ENCODE measurements at regions not wholly inside any gene's neighbourhood (a gene's known extent, or its start where the extent isn't known, plus 50 kb on each side); places are given as distances from the start of the nearest gene placed in this dataset.
"Not testable (repeated sequence)": the region's sequence is repeated elsewhere in the genome, so short reads cannot be mapped to it uniquely, and the experiment has no call there.

- no peak overlapping the region for H3K4me3 Mint-ChIP-seq
- H3K9me3 Mint-ChIP-seq, result no peaks in the 10 kb centered on the region
- no peak overlapping the region for H3K27ac Mint-ChIP-seq
- ATAC-seq (ENCODE audit: low read depth in 2 of 2) (no peak), DNase-seq (no peak)
- H3K36me3 Mint-ChIP-seq, result no peaks in the 10 kb centered on the region
- no peaks in the 10 kb centered on the region for H3K4me1 Mint-ChIP-seq
- H3K27me3 Mint-ChIP-seq, result no peaks in the 10 kb centered on the region
Observed at GRCh38 chr3:86787091-86787490, 203.9 kb downstream of the VGLL3 start.

- Mint-ChIP-seq H3K27me3 (no peaks in the 10 kb centered on the region), H3K36me3 (no peaks in the 10 kb centered on the region), H3K4me3 (no peak overlapping the region), H3K27ac (no peak overlapping the region), H3K4me1 (no peaks in the 10 kb centered on the region), H3K9me3 (no peaks in the 10 kb centered on the region)
- DNase-seq (no peak), ATAC-seq (ENCODE audit: low read depth in 2 of 2) (no peak)
Observed at GRCh38 chr3:86785386-86785785, 205.6 kb downstream of the VGLL3 start.

GRCh38 chr3:86782866-86783265, 208.1 kb downstream of the VGLL3 start:
- ATAC-seq (ENCODE audit: low read depth in 2 of 2) (no peak), DNase-seq (no peak)
- Mint-ChIP-seq H3K9me3 (no peaks in the 10 kb centered on the region), H3K4me1 (no peaks in the 10 kb centered on the region), H3K27ac (no peak overlapping the region), H3K4me3 (no peak overlapping the region), H3K36me3 (no peaks in the 10 kb centered on the region), H3K27me3 (no peaks in the 10 kb centered on the region)

GRCh38 chr3:86782286-86782685, 208.7 kb downstream of the VGLL3 start:
- DNase-seq (no peak), ATAC-seq (ENCODE audit: low read depth in 2 of 2) (no peak)
- no peaks in the 10 kb centered on the region for H3K4me1 Mint-ChIP-seq
- H3K27me3 Mint-ChIP-seq, result no peaks in the 10 kb centered on the region
- no peaks in the 10 kb centered on the region for H3K36me3 Mint-ChIP-seq
- no peak overlapping the region for H3K27ac Mint-ChIP-seq
- H3K4me3 Mint-ChIP-seq, result no peak overlapping the region
- no peaks in the 10 kb centered on the region for H3K9me3 Mint-ChIP-seq

- no peak overlapping the region for H3K27ac Mint-ChIP-seq
- H3K4me3 Mint-ChIP-seq, result no peak overlapping the region
- no peaks in the 10 kb centered on the region for H3K9me3 Mint-ChIP-seq
- H3K27me3 Mint-ChIP-seq, result no peaks in the 10 kb centered on the region
- DNase-seq (no peak), ATAC-seq (ENCODE audit: low read depth in 2 of 2) (no peak)
- no peaks in the 10 kb centered on the region for H3K36me3 Mint-ChIP-seq
- no peaks in the 10 kb centered on the region for H3K4me1 Mint-ChIP-seq
Observed at GRCh38 chr3:86774082-86774691, 216.8 kb downstream of the VGLL3 start.

- DNase-seq, result no peak
- H3K36me3 Mint-ChIP-seq, result no peaks in the 10 kb centered on the region
- ATAC-seq (ENCODE audit: low read depth in 2 of 2), result no peak
- H3K27ac Mint-ChIP-seq, result no peak overlapping the region
- no peaks in the 10 kb centered on the region for H3K4me1 Mint-ChIP-seq
- no peak overlapping the region for H3K4me3 Mint-ChIP-seq
- H3K9me3 Mint-ChIP-seq, result no peaks in the 10 kb centered on the region
- H3K27me3 Mint-ChIP-seq, result no peaks in the 10 kb centered on the region
Observed at GRCh38 chr3:86772699-86773098, 218.2 kb downstream of the VGLL3 start.

GRCh38 chr3:86771741-86772512, 219.0 kb downstream of the VGLL3 start:
- no peaks in the 10 kb centered on the region for H3K9me3 Mint-ChIP-seq
- H3K4me1 Mint-ChIP-seq, result no peaks in the 10 kb centered on the region
- H3K27ac Mint-ChIP-seq, result no peak overlapping the region
- H3K4me3 Mint-ChIP-seq, result no peak overlapping the region
- ATAC-seq (ENCODE audit: low read depth in 2 of 2) (no peak), DNase-seq (no peak)
- no peaks in the 10 kb centered on the region for H3K36me3 Mint-ChIP-seq
- H3K27me3 Mint-ChIP-seq, result no peaks in the 10 kb centered on the region

GRCh38 chr3:86766331-86766730, 224.6 kb downstream of the VGLL3 start:
- Mint-ChIP-seq H3K36me3 (no peaks in the 10 kb centered on the region), H3K27ac (no peak overlapping the region), H3K27me3 (no peaks in the 10 kb centered on the region), H3K4me1 (no peaks in the 10 kb centered on the region), H3K9me3 (peaks cover 0 to 3% (median 0%) of the 10 kb centered on the region in 7 donors), H3K4me3 (no peak overlapping the region)
- ATAC-seq (ENCODE audit: low read depth in 2 of 2), result no peak
- no peak for DNase-seq

- not testable (repeated sequence) for H3K4me1 Mint-ChIP-seq; ATAC-seq (ENCODE audit: low read depth in 2 of 2)
- H3K9me3 Mint-ChIP-seq, result peaks cover 0 to 12% (median 2%) of the 10 kb centered on the region in 7 donors
Observed at GRCh38 chr3:86757322-86758179, 233.4 kb downstream of the VGLL3 start.

GRCh38 chr3:86748015-86748414, 242.9 kb downstream of the VGLL3 start:
- Mint-ChIP-seq H3K36me3 (no peaks in the 10 kb centered on the region), H3K4me1 (no peaks in the 10 kb centered on the region), H3K4me3 (no peak overlapping the region), H3K27me3 (no peaks in the 10 kb centered on the region), H3K9me3 (peaks cover 0 to 9% (median 2%) of the 10 kb centered on the region in 7 donors), H3K27ac (no peak overlapping the region)
- ATAC-seq (ENCODE audit: low read depth in 2 of 2), result no peak
- no peak for DNase-seq

More at GRCh38 chr3:86757322-86758179, 233.4 kb downstream of the VGLL3 start:
- H3K27ac Mint-ChIP-seq, H3K36me3 Mint-ChIP-seq, H3K4me3 Mint-ChIP-seq, DNase-seq, H3K27me3 Mint-ChIP-seq: not testable (repeated sequence)

GRCh38 chr3:86744051-86744450, 246.9 kb downstream of the VGLL3 start:
- peaks cover 0 to 4% (median 0%) of the 10 kb centered on the region in 7 donors for H3K9me3 Mint-ChIP-seq
- DNase-seq, result no peak
- H3K4me3 Mint-ChIP-seq, result no peak overlapping the region
- H3K36me3 Mint-ChIP-seq, result no peaks in the 10 kb centered on the region
- no peak for ATAC-seq (ENCODE audit: low read depth in 2 of 2)
- H3K27me3 Mint-ChIP-seq, result no peaks in the 10 kb centered on the region
- H3K4me1 Mint-ChIP-seq, result no peaks in the 10 kb centered on the region
- no peak overlapping the region for H3K27ac Mint-ChIP-seq

- H3K9me3 Mint-ChIP-seq, result peaks cover 0 to 4% (median 0%) of the 10 kb centered on the region in 7 donors
Observed at GRCh38 chr3:86743233-86743632, 247.7 kb downstream of the VGLL3 start.

GRCh38 chr3:86740751-86741150, 250.2 kb downstream of the VGLL3 start:
- DNase-seq, result no peak
- Mint-ChIP-seq H3K9me3 (no peaks in the 10 kb centered on the region), H3K27me3 (no peaks in the 10 kb centered on the region), H3K36me3 (no peaks in the 10 kb centered on the region), H3K4me1 (peaks cover 0 to 4% (median 0%) of the 10 kb centered on the region in 3 donors), H3K4me3 (no peak overlapping the region), H3K27ac (no peak overlapping the region)
- no peak for ATAC-seq (ENCODE audit: low read depth in 2 of 2)

More at GRCh38 chr3:86743233-86743632, 247.7 kb downstream of the VGLL3 start:
- Mint-ChIP-seq H3K36me3 (no peaks in the 10 kb centered on the region), H3K27ac (no peak overlapping the region), H3K4me1 (no peaks in the 10 kb centered on the region), H3K27me3 (no peaks in the 10 kb centered on the region), H3K4me3 (no peak overlapping the region)
- ATAC-seq (ENCODE audit: low read depth in 2 of 2), result no peak
- no peak for DNase-seq

GRCh38 chr3:86739244-86739643, 251.7 kb downstream of the VGLL3 start:
- H3K27me3 Mint-ChIP-seq, result no peaks in the 10 kb centered on the region
- H3K4me3 Mint-ChIP-seq, result no peak overlapping the region
- peaks cover 0 to 2% (median 0%) of the 10 kb centered on the region in 7 donors for H3K9me3 Mint-ChIP-seq
- peaks cover 0 to 4% (median 0%) of the 10 kb centered on the region in 3 donors for H3K4me1 Mint-ChIP-seq
- DNase-seq (no peak), ATAC-seq (ENCODE audit: low read depth in 2 of 2) (no peak)
- H3K27ac Mint-ChIP-seq, result no peak overlapping the region
- H3K36me3 Mint-ChIP-seq, result no peaks in the 10 kb centered on the region
